ENCODE measurements at regions not wholly inside any gene's neighbourhood (a gene's known extent, or its start where the extent isn't known, plus 50 kb on each side); places are given as distances from the start of the nearest gene placed in this dataset.

- TF ChIP-seq CTCF (IDR thresholded peaks at IDR 0.05) = no peak
- no peak for TF ChIP-seq POLR2A (IDR thresholded peaks at IDR 0.05)
Observed at GRCh38 chr1:164504749-164505148, 54.2 kb upstream of the PBX1 start.
